Amniotic stem cell (primary cell): ENCODE measurements at regions not wholly inside any gene's neighbourhood (a gene's known extent, or its start where the extent isn't known, plus 50 kb on each side); places are given as distances from the start of the nearest gene placed in this dataset.

Experiments used
- DNase-seq: peaks from one replicate; lab custom pipeline; 2025; lab: John Stamatoyannopoulos, UW

- no peak for DNase-seq
Measured at GRCh38 chr4:111798840-111799239, 346.4 kb upstream of the FAM241A start.

DNA sequence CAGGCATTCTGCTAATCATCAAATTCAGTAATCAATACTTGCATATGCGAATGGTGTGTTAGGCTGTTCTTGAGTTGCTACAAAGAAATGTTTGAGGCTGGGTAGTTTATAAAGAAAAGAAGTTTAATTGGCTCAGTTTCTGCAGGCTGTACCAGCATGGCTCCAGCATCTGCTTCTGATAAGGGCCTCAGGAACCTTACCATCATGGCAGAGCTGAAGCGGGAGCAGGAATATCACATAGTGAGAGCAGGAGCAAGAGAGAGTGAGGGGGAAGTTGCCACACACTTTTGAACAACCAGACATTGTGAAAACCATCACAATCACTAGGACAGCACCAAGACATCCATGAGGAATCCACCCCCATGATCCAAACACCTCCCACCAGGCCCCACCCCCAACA, 344.7 kb upstream of the FAM241A start:
- no peak for DNase-seq

DNA sequence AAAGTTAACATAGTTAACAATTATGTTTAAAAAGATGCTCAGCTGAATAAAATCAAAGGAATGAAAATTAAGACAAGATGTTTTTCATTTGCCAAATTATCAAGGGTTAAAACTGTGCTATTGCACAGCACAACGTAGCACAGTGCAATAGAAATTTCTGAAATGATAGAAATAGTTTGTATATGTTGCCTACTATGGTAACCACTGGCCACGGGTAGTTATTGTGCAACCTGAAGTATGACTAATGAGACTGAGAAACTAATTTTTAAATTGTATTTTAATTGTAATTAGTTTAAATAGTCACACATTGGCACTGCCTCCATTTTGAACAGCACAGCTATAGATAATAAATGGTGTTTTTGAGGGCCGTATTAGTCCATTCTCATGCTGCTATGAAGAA, 343.1 kb upstream of the FAM241A start:
- no peak for DNase-seq

- no peak for DNase-seq
Measured at GRCh38 chr4:111806331-111806730, 338.9 kb upstream of the FAM241A start.

DNA sequence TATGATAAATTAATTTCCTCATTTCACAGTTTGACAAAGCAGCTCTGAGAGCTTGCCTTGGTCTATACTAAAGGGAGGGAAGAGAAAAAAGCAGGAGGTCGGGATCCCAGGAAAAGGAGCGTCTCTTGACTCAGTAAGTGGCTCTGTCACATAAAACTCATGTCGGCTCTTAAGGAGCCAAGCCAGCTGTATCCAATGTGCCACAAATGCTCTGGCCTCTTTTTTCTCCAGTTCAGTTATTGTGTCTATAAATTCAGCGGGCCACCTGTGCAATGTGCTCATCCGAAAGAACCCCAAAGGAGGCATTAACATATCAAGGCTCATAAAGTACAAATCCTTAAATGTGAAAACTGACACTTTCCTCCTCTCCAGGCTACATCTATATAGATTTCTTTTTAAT, 337.7 kb upstream of the FAM241A start:
- no peak for DNase-seq

GRCh38 chr4:111808174-111808573, 337.1 kb upstream of the FAM241A start:
- DNase-seq = no peak

DNA sequence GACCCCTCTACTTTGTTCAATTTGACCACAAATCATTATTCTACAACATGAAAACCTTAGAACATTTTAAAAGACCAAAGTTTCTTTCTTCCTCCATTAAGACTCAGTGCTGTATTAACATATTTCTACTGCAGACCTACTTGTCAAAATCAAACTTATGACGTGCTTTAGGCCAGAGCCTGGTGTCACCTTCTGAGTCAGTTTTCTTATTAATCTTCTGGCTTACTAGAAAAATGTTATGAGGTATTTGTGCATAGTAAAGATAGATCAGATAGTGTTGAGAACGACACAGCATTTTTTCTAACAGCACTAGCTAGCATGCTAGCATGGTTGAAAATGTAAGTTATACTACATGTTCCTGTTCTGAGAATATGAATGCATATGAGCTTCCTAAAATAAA, 333.6 kb upstream of the FAM241A start:
- no peak for DNase-seq

DNA sequence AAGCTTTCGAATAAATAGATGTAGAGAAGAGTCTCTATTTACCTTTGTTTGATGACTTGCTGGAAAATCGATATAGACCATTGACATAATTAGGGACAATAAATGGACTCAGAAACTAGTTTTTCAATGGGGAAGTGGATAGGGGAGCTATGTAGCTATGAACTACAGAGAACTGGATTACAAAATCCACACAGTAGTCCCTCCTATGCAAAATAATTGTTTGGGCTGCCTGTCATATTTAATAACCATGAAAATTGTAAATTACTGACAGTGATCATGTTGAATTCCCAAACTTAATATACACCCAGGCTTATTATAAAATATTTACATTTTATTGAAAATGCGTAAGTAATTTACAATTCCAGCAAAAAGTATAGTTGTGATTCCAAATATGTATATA, 333.1 kb upstream of the FAM241A start:
- no peak for DNase-seq

DNA sequence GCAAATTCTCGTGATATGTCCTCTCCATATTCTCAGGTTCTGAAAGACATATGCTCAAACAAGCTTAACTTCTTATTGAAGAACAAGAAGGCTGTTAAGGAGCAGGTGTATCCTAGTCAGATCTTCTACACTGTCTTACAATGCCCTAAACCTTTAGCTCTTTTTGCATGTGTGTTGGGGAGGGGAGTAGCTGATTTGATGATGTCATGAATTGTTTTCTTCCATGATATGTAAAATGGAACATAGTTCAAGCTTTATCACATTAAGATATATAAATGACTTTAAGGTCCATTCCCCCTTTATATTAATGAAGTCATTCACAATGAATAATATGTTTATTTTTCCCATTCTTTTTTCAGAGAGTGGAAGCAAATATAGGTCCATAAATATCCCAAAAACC, 332.5 kb upstream of the FAM241A start:
- DNase-seq = no peak

DNA sequence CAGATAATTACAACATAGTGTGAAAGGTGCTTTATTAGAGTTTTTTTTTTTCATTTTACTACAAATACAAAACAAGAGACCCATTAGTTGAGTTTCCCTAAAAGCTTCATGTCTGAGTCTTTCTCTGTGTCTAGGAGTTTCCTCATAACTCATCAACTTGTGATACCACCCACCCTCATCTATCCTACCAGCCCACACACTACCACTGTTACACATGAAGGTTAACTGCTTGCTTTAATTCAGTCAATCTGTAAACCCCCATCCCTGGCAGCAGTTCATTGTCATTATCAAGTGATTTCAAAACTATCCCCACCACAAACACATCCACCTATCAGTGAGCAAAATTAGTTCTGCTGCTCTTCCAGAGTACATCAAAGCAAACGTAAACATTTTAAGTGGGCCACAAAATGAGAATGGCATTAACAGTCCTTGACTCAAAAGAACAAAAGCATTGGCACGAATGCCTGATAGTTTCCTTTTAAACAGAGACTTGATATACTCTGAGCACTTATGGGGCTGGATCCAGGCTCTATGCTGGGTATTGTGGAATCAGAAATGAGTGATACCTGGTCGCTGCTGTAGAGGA, 331.6 kb upstream of the FAM241A start:
- DNase-seq = no peak

DNA sequence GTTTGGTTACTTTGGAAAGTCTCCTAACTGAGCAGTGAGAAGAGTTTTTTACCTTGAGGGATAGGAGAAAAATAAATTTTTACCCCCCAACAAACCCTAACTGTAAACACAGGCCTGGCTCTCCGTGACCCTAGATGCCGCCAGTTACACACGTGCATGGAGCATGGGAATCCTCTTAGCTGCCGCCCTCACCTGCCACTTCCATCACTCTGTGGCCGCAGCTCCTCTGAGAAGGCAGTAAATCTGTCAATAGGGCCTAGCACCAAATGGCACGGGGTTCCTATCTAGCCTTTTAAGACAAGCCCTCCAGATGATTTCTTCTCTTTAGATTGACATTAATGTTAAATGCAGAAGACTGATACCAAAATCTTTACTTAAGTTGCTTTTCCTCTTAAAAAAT, 330.3 kb upstream of the FAM241A start:
- DNase-seq = no peak

- DNase-seq = no peak
Measured at GRCh38 chr4:111821342-111821741, 323.9 kb upstream of the FAM241A start.

DNA sequence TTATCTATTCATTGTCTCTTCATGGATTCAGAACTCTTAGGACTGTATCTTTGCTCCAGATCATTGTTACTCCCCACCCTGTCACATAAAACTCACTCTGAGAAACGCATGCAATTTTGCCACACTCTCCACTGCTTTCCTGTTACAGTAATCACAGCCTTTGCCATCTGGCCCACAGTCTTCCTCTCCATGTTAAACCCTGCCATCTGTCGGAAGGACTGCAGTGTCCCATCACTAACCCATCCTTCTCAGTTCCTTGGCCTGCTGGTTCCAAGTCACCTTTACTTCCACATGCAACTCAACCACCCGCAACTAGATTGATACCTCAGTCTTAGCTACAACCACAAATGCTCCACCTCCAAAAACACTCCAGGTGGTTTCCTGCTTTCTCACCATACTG, 308.7 kb upstream of the FAM241A start:
- no peak for DNase-seq

DNA sequence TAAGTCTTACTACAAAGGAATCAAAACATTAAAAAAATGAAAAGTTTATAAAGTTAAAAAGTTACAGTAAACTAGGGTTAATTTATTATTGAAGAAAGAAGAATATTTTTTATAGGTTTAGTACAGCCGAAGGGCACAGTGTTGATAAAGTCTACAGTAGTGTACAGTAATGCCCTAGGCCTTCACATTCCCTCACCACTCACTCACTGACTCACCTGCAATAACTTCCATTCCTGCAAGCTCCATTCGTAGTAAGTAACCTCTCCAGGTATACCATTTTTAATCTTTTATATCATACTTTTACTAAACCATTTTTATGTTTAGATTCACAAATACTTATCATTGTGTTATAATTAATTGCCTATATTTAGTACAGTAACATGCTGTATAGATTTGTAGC, 307.5 kb upstream of the FAM241A start:
- no peak for DNase-seq

- DNase-seq = no peak
Measured at GRCh38 chr4:111838406-111838930, 306.8 kb upstream of the FAM241A start.

GRCh38 chr4:111839141-111839540, 306.1 kb upstream of the FAM241A start:
- DNase-seq = no peak

DNA sequence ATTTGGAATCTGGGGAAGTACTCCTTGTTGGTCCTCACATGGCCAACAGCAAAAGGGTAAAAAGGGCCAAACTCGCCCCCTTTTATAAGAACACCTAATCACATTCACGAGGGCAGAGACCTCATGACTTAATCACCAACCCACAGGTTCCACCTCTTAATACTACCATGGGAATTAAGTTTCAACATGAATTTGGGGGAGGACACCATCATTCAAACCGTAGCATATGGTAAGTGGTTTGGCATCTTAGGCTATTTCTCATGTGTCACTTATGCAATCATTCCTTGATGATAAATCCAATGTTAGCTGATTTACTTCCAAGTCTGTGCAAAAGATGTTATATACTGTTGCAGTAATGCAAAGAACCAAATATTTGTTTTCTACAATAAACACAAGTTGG, 302.9 kb upstream of the FAM241A start:
- no peak for DNase-seq

DNA sequence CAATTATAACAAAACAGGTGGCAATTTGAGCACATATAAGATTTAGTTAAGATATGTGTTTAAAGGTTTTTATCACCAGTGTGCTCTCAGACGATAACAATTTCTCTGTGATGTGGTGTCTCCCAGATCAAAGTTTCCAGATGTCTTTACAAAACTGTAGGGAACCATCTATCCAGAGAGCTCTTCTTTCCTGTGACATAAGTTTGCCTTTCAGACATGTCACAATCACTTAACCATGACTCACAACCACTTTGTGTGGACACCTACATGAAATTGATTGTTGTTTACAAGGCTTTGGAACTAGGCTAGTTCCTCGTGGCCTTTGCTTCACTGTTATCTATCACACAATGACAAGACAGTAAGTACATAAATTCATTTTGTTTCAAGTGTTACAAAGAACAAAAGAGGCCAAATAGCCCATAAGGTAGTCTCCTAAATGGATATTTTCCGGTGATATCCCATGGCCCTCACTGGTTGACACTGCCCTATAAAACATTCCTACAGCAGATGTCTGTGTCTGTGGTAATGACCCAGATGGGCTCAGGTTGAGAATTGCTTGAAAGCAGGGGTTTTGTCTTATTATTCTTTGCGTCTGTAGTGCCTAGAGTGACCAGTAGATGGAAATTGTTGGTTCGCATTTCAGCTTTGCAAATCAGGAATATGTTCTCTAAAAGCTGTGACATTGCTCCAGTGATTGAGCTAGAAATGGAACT, 297.8 kb upstream of the FAM241A start:
- no peak for DNase-seq

- no peak for DNase-seq
Measured at GRCh38 chr4:111849746-111850284, 295.4 kb upstream of the FAM241A start.

DNA sequence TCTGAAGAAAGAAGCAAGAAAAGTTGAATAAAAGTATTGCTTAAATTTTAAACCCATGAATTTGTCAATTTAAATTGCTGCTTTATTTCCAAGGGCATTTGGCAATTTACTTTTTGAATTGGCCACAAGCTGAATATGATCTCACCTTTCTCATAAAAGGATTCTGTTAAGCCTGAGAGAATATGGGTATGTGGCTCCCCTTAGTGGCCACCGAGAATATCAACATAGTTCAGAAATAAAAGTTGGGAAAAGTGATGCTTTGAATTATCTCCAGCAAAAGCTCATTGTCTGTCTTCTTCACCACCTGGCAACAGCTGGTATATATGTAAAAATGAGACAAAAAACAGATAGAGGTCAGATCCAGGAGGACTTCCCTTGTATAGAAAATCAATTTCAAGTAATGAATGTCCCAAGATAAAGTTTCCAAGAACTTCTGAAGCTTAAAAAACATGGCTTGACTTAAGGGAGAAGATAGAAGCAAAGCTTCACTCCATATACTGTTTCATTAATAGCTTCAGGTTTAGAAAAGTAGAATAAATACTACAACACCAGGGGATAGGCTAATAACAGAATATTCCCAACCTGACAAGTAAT, 290.7 kb upstream of the FAM241A start:
- DNase-seq = no peak

DNA sequence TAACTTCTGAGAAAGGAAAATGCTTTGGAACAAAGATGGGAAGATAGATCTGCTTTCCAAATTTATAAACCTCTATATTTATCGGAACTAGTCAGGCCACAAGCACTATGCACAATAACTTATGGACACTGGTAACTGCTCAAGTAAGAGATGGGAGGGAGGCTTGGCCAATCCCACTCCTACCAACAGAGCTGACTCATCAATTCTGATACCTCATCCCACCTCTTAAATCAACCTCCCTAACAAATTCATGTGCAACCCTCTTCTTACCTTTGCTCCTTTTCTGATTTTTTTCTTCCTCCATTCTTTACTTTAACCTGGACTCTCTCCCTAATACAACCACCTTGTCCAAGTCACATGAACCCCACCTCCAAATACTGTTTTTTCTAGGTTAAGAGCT, 289.9 kb upstream of the FAM241A start:
- no peak for DNase-seq

GRCh38 chr4:111864066-111864465, 281.2 kb upstream of the FAM241A start:
- no peak for DNase-seq

DNA sequence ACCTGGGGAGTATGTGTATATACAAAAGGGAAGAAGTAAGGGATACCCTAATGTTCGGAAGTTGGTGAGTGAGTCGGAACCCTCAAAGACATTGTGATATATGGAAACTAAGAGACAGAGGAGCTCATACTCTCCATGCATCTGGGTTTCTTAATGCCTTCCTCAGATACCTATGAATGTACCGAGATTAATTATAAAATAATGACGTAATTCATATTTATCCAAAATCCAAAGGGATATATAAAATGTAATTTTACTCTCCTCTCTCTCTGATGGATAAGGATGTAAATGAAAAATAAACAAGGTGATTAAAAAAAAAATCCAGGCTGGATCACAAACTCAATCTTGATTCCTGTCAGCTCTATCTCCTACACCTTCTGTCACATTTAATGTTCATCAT, 275.9 kb upstream of the FAM241A start:
- no peak for DNase-seq
